Upper lobe of left lung (tissue), 6 donors: ENCODE measurements at regions not wholly inside any gene's neighbourhood (a gene's known extent, or its start where the extent isn't known, plus 50 kb on each side); places are given as distances from the start of the nearest gene placed in this dataset.
"Not testable (repeated sequence)": the region's sequence is repeated elsewhere in the genome, so short reads cannot be mapped to it uniquely, and the experiment has no call there.

Source experiments
- ATAC-seq, 2 donors: fragments of 200-7000 bp; cut with Tn5 transposase; one replicate each; pipeline ENCODE4 v1.9.1; 2022; ENCODE audit warnings: mild to moderate bottlenecking in 2 of 2, moderate library complexity in 2 of 2; ENCODE audit not compliant: low FRiP score in 2 of 2
- DNase-seq, 2 donors: peaks; one replicate each; pipeline ENCODE4 v3.0.0-alpha.2; 2019 to 2020
- H3K27ac ChIP-seq, 4 donors: fragments of 200-600 bp; sonication (generic); one replicate each; pipeline ENCODE4 v1.5.1; 2016 to 2019
- H3K27me3 ChIP-seq, 4 donors: fragments of 200-600 bp; sonication (generic); one replicate each; pipeline ENCODE4 v1.5.1; 2017 to 2019
- H3K36me3 ChIP-seq, 4 donors: fragments of 200-600 bp; sonication (generic); one replicate each; pipeline ENCODE4 v1.5.1; 2016 to 2019
- H3K4me1 ChIP-seq, 4 donors: fragments of 200-600 bp; sonication (generic); one replicate each; pipeline ENCODE4 v1.5.1; 2018 to 2019
- H3K4me3 ChIP-seq, 4 donors: fragments of 200-600 bp; sonication (generic); one replicate each; pipeline ENCODE4 v1.5.1; 2017 to 2019; ENCODE audit warnings: mild to moderate bottlenecking in 2 of 4, moderate library complexity in 1 of 4
- H3K9me3 ChIP-seq, 4 donors: fragments of 200-600 bp; sonication (generic); one replicate each; pipeline ENCODE4 v1.5.1; 2018 to 2019
- EP300 ChIP-seq, 4 donors: sonication (generic); formaldehyde crosslinking; IDR thresholded peaks; one replicate each; pipeline ENCODE4 v1.5.1; 2017; ENCODE audit warnings: antibody characterized with exemption in 4 of 4, control low read depth in 2 of 4
- POLR2A ChIP-seq, 4 donors: fragments of 450-650 bp; IDR thresholded peaks; one replicate each; pipeline ENCODE4 v1.5.1; 2016 to 2017; ENCODE audit warnings: antibody characterized with exemption in 4 of 4, mild to moderate bottlenecking in 2 of 4
- POLR2AphosphoS5 ChIP-seq, 2 donors: sonication (generic); formaldehyde crosslinking; IDR thresholded peaks; one replicate each; pipeline ENCODE4 v1.5.1; 2017; ENCODE audit warnings: antibody characterized with exemption in 2 of 2
- WGBS, 2 donors: methylation state at CpG; one replicate each; pipeline ENCODE4 v1.1.5; 2017 to 2018; 5-methylcytosine and 5-hydroxymethylcytosine counted together
- TF ChIP-seq, protein P1 (sequence below), 6 experiments: fragments of 450-650 bp in 4 of 6; fragments of 200-600 bp in 2 of 6; sonication (generic) in 2 of 6; IDR thresholded peaks; one replicate each; pipeline ENCODE4 v1.5.1; 2016 to 2019; ENCODE audit warnings: antibody characterized with exemption in 6 of 6
- donor health status: DM: no; HTN: no; CAD: no; lungs with moderate emphysema.
- donor health status: DM: no; HTN: yes; CAD: no; lungs with severe emphysema.

- no peak overlapping the region for H3K4me3 ChIP-seq
- no peaks in the 10 kb centered on the region for H3K36me3 ChIP-seq
- WGBS, 2 donors = 76 to 83% methylated on average over 1 of the region's 1 CpG
- no peaks in the 10 kb centered on the region for H3K9me3 ChIP-seq
- DNase-seq (no peak), ATAC-seq (no peak)
- H3K27me3 ChIP-seq = no peaks in the 10 kb centered on the region
- TF ChIP-seq EP300 (IDR thresholded peaks at IDR 0.05) (no peak), POLR2A (IDR thresholded peaks at IDR 0.05) (no peak), POLR2AphosphoS5 (IDR thresholded peaks at IDR 0.05) (no peak)
- TF ChIP-seq, protein P1, sequence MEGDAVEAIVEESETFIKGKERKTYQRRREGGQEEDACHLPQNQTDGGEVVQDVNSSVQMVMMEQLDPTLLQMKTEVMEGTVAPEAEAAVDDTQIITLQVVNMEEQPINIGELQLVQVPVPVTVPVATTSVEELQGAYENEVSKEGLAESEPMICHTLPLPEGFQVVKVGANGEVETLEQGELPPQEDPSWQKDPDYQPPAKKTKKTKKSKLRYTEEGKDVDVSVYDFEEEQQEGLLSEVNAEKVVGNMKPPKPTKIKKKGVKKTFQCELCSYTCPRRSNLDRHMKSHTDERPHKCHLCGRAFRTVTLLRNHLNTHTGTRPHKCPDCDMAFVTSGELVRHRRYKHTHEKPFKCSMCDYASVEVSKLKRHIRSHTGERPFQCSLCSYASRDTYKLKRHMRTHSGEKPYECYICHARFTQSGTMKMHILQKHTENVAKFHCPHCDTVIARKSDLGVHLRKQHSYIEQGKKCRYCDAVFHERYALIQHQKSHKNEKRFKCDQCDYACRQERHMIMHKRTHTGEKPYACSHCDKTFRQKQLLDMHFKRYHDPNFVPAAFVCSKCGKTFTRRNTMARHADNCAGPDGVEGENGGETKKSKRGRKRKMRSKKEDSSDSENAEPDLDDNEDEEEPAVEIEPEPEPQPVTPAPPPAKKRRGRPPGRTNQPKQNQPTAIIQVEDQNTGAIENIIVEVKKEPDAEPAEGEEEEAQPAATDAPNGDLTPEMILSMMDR (IDR thresholded peaks at IDR 0.05) = no peak
- H3K27ac ChIP-seq = no peak overlapping the region
- no peaks in the 10 kb centered on the region for H3K4me1 ChIP-seq
Measured at GRCh38 chr6:9702914-9703313, 712.0 kb downstream of the TFAP2A start.

DNA sequence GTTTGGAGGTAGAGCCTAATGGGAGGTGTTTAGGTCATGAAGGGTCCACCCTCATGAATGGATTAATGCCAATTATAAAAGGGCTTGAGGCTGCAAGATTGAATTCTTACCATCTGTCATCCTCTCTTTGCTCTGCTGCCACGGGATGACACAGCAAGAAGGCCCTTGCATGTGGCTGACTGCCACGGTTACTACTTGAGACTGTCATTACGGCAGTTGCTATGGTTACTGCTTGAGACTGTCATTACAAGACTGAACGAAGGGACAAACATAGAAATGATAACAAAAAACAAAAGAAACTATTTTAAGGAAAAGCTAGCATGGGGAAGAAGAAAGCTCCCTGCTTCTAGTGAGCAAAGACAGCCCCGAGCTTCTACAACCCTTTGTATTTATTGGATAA is 715.0 kb downstream of the TFAP2A start:
- WGBS, 2 donors = 64 to 65% methylated on average over 5 of the region's 5 CpGs
- no peaks in the 10 kb centered on the region for H3K27me3 ChIP-seq
- H3K4me1 ChIP-seq = no peaks in the 10 kb centered on the region
- H3K4me3 ChIP-seq = no peak overlapping the region
- H3K9me3 ChIP-seq = peaks cover 0 to 5% (median 0%) of the 10 kb centered on the region in 4 donors
- ATAC-seq (no peak), DNase-seq (no peak)
- H3K27ac ChIP-seq = no peak overlapping the region
- no peak for TF ChIP-seq POLR2AphosphoS5 (IDR thresholded peaks at IDR 0.05)
- no peak for TF ChIP-seq EP300 (IDR thresholded peaks at IDR 0.05)
- TF ChIP-seq, protein P1 (IDR thresholded peaks at IDR 0.05) = no peak
- TF ChIP-seq POLR2A (IDR thresholded peaks at IDR 0.05) = no peak
- no peaks in the 10 kb centered on the region for H3K36me3 ChIP-seq

- H3K27me3 ChIP-seq = no peaks in the 10 kb centered on the region
- H3K27ac ChIP-seq = no peak overlapping the region
- ATAC-seq = no peak
- H3K4me1 ChIP-seq = no peaks in the 10 kb centered on the region
- TF ChIP-seq EP300 (IDR thresholded peaks at IDR 0.05) (no peak), POLR2AphosphoS5 (IDR thresholded peaks at IDR 0.05) (no peak), POLR2A (IDR thresholded peaks at IDR 0.05) (no peak)
- TF ChIP-seq, protein P1 (IDR thresholded peaks at IDR 0.05) = no peak
- peaks cover 0 to 5% (median 0%) of the 10 kb centered on the region in 4 donors for H3K9me3 ChIP-seq
- 85% methylated on average over 7 of the region's 7 CpGs for WGBS, 2 donors
- no peaks in the 10 kb centered on the region for H3K36me3 ChIP-seq
- H3K4me3 ChIP-seq = no peak overlapping the region
- DNase-seq = no peak
Measured at GRCh38 chr6:9697263-9697931, 717.5 kb downstream of the TFAP2A start.

DNA sequence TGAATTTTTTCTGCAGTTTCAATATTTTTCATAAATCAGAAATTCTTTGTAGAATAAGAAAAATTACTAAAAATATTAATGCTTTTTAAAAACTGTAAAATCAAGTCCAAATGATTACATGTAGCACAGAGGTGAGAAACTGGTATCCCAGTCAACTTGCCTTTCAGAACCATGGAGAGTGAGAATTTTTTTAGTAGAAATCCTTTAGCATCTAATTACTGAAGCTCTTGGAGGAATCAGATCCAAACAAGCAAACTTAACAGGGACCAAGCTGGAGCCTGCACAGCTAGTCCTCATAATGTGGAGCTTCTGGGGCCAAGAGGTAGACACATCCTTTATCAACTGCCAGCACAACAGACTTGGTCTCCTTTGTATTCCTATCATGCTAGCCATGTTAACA is 724.5 kb downstream of the TFAP2A start:
- no peak for TF ChIP-seq EP300 (IDR thresholded peaks at IDR 0.05)
- TF ChIP-seq, protein P1 (IDR thresholded peaks at IDR 0.05) = no peak
- no peak for TF ChIP-seq POLR2AphosphoS5 (IDR thresholded peaks at IDR 0.05)
- TF ChIP-seq POLR2A (IDR thresholded peaks at IDR 0.05) = no peak
- H3K36me3 ChIP-seq = no peaks in the 10 kb centered on the region
- H3K4me1 ChIP-seq = no peaks in the 10 kb centered on the region
- H3K9me3 ChIP-seq = peaks cover 0 to 5% (median 0%) of the 10 kb centered on the region in 4 donors
- ATAC-seq (no peak), DNase-seq (no peak)
- no peak overlapping the region for H3K4me3 ChIP-seq
- no peaks in the 10 kb centered on the region for H3K27me3 ChIP-seq
- H3K27ac ChIP-seq = no peak overlapping the region

DNA sequence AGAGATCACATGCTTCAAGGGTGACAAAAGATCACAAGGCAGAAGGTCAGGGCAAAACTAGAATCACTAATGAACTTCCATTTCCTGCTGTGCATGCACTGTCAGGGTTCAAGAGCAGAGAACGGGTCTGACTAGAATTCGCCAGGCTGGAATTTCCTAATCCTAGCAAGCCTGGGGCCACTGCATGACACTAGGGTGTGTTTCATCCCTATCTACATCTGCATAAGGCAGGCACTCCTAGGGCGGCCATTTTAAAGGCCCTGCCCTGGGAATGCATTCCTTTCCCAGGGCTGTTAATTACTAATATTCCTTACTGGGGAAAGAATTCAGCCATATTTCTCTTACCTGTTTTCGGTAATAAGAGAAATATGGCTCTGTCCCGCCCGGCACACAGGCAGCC is 734.1 kb downstream of the TFAP2A start:
- H3K4me3 ChIP-seq, ATAC-seq, H3K36me3 ChIP-seq, H3K27ac ChIP-seq, H3K9me3 ChIP-seq, H3K27me3 ChIP-seq, H3K4me1 ChIP-seq, DNase-seq: not testable (repeated sequence)
- WGBS, 2 donors = 89 to 90% methylated on average over 6 of the region's 6 CpGs
